ENCODE measurements at regions not wholly inside any gene's neighbourhood (a gene's known extent, or its start where the extent isn't known, plus 50 kb on each side); places are given as distances from the start of the nearest gene placed in this dataset.

DNA sequence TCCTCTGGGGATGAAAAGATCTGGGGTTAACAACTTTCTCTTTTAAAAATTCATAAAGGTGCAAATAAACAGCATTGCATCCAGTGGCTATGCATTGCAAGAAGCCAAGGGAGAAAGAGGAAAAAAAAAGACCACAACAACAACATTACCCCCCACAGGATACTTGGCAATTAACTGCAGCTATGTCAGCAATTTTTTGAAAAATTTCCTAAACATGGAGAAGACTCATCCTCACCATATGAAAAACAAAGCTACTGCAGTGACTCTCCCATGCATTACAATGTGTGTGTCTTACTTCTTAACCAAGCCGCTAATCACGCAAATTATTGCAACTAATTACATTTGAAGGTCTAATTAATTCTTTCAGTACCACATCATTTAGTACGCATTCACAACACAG is 309.8 kb upstream of the ZNF507 start:
- WGBS (ENCODE audit: low lambda C conversion rate): 60% methylated on average over 3 of the region's 3 CpGs
- no peaks in the 10 kb centered on the region for H4K20me1 ChIP-seq (ENCODE audit: insufficient read depth)
- H3K4me3 ChIP-seq (ENCODE audit: low read depth in 2 of 2, low read length in 1 of 2): no peak overlapping the region
- H3K9me2 ChIP-seq: no peaks in the 10 kb centered on the region
- no peak for DNase-seq
- no peak overlapping the region for H2AFZ ChIP-seq (ENCODE audit: low read depth)
- no peaks in the 10 kb centered on the region for H3K9me3 ChIP-seq
- POLR2A ChIA-PET: no interaction called here
- H3K79me2 ChIP-seq (ENCODE audit: insufficient read depth): no peaks in the 10 kb centered on the region
- CTCF ChIA-PET: interaction anchor here (1.2 kb wide), 1 partner anchor 1350 kb away, joined by 3 read pairs; no protein-coding TSS in a partner anchor
- no peak overlapping the region for H3K27ac ChIP-seq (ENCODE audit: low read depth in 2 of 2, low read length in 1 of 2)
- no peak overlapping the region for H3K4me2 ChIP-seq
- H3K9ac ChIP-seq: no peak overlapping the region
- H3F3A ChIP-seq (replicated peaks; ENCODE audit: insufficient read depth): no peaks in the 10 kb centered on the region
- no peaks in the 10 kb centered on the region for H3K27me3 ChIP-seq (ENCODE audit: insufficient read depth)
- no peaks in the 10 kb centered on the region for H3K36me3 ChIP-seq (replicated peaks in 1 of 2; ENCODE audit: control insufficient read depth in 1 of 2, insufficient read depth in 2 of 2, low read length in 1 of 2)
- H3K4me1 ChIP-seq (ENCODE audit: control insufficient read depth in 1 of 2, insufficient read depth in 2 of 2, low read depth in 1 of 2, low read length in 1 of 2): no peaks in the 10 kb centered on the region; a peak in 1 of 4 replicates
- TF ChIP-seq, protein P1, sequence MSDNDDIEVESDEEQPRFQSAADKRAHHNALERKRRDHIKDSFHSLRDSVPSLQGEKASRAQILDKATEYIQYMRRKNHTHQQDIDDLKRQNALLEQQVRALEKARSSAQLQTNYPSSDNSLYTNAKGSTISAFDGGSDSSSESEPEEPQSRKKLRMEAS (IDR thresholded peaks at IDR 0.05; ENCODE audit: low read depth): no peak
- TF ChIP-seq TEAD4 (IDR thresholded peaks at IDR 0.05; ENCODE audit: borderline replicate concordance, insufficient read depth) (no peak), FOSL2 (IDR thresholded peaks at IDR 0.05; ENCODE audit: borderline replicate concordance, low read depth) (no peak), SIN3A (IDR thresholded peaks at IDR 0.05; ENCODE audit: borderline replicate concordance, low read depth, low read length) (no peak), JUND (IDR thresholded peaks at IDR 0.05) (no peak), TAF1 (IDR thresholded peaks at IDR 0.05; ENCODE audit: borderline replicate concordance, low read depth, low read length) (no peak)
- TF ChIP-seq, protein P2, sequence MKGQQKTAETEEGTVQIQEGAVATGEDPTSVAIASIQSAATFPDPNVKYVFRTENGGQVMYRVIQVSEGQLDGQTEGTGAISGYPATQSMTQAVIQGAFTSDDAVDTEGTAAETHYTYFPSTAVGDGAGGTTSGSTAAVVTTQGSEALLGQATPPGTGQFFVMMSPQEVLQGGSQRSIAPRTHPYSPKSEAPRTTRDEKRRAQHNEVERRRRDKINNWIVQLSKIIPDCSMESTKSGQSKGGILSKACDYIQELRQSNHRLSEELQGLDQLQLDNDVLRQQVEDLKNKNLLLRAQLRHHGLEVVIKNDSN (IDR thresholded peaks at IDR 0.05; ENCODE audit: borderline replicate concordance, low read depth): no peak
- TF ChIP-seq, protein P3, sequence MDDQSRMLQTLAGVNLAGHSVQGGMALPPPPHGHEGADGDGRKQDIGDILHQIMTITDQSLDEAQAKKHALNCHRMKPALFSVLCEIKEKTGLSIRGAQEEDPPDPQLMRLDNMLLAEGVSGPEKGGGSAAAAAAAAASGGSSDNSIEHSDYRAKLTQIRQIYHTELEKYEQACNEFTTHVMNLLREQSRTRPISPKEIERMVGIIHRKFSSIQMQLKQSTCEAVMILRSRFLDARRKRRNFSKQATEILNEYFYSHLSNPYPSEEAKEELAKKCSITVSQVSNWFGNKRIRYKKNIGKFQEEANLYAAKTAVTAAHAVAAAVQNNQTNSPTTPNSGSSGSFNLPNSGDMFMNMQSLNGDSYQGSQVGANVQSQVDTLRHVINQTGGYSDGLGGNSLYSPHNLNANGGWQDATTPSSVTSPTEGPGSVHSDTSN (IDR thresholded peaks at IDR 0.05): no peak
- TF ChIP-seq, protein P4, sequence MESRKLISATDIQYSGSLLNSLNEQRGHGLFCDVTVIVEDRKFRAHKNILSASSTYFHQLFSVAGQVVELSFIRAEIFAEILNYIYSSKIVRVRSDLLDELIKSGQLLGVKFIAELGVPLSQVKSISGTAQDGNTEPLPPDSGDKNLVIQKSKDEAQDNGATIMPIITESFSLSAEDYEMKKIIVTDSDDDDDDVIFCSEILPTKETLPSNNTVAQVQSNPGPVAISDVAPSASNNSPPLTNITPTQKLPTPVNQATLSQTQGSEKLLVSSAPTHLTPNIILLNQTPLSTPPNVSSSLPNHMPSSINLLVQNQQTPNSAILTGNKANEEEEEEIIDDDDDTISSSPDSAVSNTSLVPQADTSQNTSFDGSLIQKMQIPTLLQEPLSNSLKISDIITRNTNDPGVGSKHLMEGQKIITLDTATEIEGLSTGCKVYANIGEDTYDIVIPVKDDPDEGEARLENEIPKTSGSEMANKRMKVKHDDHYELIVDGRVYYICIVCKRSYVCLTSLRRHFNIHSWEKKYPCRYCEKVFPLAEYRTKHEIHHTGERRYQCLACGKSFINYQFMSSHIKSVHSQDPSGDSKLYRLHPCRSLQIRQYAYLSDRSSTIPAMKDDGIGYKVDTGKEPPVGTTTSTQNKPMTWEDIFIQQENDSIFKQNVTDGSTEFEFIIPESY (IDR thresholded peaks at IDR 0.05; ENCODE audit: borderline replicate concordance, low read depth): no peak
- TF ChIP-seq, protein P5, sequence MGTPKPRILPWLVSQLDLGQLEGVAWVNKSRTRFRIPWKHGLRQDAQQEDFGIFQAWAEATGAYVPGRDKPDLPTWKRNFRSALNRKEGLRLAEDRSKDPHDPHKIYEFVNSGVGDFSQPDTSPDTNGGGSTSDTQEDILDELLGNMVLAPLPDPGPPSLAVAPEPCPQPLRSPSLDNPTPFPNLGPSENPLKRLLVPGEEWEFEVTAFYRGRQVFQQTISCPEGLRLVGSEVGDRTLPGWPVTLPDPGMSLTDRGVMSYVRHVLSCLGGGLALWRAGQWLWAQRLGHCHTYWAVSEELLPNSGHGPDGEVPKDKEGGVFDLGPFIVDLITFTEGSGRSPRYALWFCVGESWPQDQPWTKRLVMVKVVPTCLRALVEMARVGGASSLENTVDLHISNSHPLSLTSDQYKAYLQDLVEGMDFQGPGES (IDR thresholded peaks at IDR 0.05; ENCODE audit: low read depth, low read length): no peak

All from SK-N-SH (cell line).